Right lobe of liver (tissue), 6 donors: ENCODE measurements at regions not wholly inside any gene's neighbourhood (a gene's known extent, or its start where the extent isn't known, plus 50 kb on each side); places are given as distances from the start of the nearest gene placed in this dataset.

Experiments
- ATAC-seq, 4 donors: fragments of 200-7000 bp; cut with Tn5 transposase; one replicate each; pipeline ENCODE4 v1.9.1; 2020; ENCODE audit warnings: mild to moderate bottlenecking in 4 of 4, moderate library complexity in 4 of 4
- DNase-seq, 3 donors: peaks; one replicate each; pipeline ENCODE4 v3.0.0-alpha.2; 2020
- H3K27ac ChIP-seq, 3 donors: fragments of 200-600 bp; one replicate each; pipeline ENCODE4 v1.8.0; 2022
- H3K27me3 ChIP-seq, 2 donors: fragments of 200-600 bp; one replicate each; pipeline ENCODE4 v1.8.0; 2022
- H3K36me3 ChIP-seq, 4 donors: fragments of 200-600 bp; sonication (generic) in 1 of 4; one replicate each; pipeline versions ENCODE4 v1.5.1 to v1.8.0; 2017 to 2022; ENCODE audit warnings: control low read depth in 1 of 4
- H3K4me1 ChIP-seq, 4 donors: fragments of 200-600 bp; sonication (generic) in 1 of 4; one replicate each; pipeline versions ENCODE4 v1.5.1 to v1.8.0; 2017 to 2022; ENCODE audit warnings: control low read depth in 1 of 4
- H3K4me3 ChIP-seq, 3 donors: fragments of 200-600 bp; one replicate each; pipeline ENCODE4 v1.8.0; 2022
- H3K9me3 ChIP-seq, 4 donors: fragments of 200-600 bp; sonication (generic) in 1 of 4; one replicate each; pipeline versions ENCODE4 v1.5.1 to v1.8.0; 2017 to 2022; ENCODE audit warnings: control low read depth in 1 of 4
- CTCF ChIP-seq, 4 donors: fragments of 200-600 bp in 3 of 4; fragments of 450-650 bp in 1 of 4; IDR thresholded peaks; one replicate each; pipeline versions ENCODE4 v1.5.1 to v1.8.0; 2016 to 2022; ENCODE audit warnings: antibody characterized with exemption in 4 of 4, mild to moderate bottlenecking in 2 of 4
- POLR2A ChIP-seq: fragments of 450-650 bp; IDR thresholded peaks from one replicate; pipeline ENCODE4 v1.6.1; 2017; ENCODE audit warnings: antibody characterized with exemption, mild to moderate bottlenecking
- WGBS: methylation state at CpG from one replicate; pipeline ENCODE4 v1.1.6; 2018; ENCODE audit warnings: low coverage, low lambda C conversion rate; ENCODE audit not compliant: insufficient coverage; ENCODE audit errors: missing lambda C conversion rate; 5-methylcytosine and 5-hydroxymethylcytosine counted together
- intact Hi-C, 2 donors: fragments of 100-400 bp; cut with DNase I; formaldehyde crosslinking; loops; one replicate each; pipeline versions ENCODE4 v1.11.2 to v1.14.1; 2022
- donor health status: DM: no; HTN: yes; CAD: no.
- donor health status: DM: no; HTN: no; CAD: no.
- donor health status: DM: no; HTN: no; CAD: no.
- donor health status: DM: no; HTN: yes; CAD: no.
- donor health status: DM: no; HTN: yes; CAD: no.

- 60% methylated on average over 5 of the region's 10 CpGs for WGBS
- no peak for ATAC-seq
- Histone ChIP-seq H3K36me3 (no peaks in the 10 kb centered on the region), H3K4me3 (no peak overlapping the region), H3K4me1 (no peaks in the 10 kb centered on the region), H3K9me3 (no peaks in the 10 kb centered on the region), H3K27me3 (no peaks in the 10 kb centered on the region), H3K27ac (no peak overlapping the region)
- intact Hi-C loops, result no loop called here
- no peak for TF ChIP-seq POLR2A
- TF ChIP-seq CTCF (IDR thresholded peaks at IDR 0.05), result no peak
- no peak for DNase-seq
These were observed 197.5 kb upstream of the PRSS58 start for GRCh38 chr7:142455392-142455791.

- no peaks in the 10 kb centered on the region for H3K36me3 ChIP-seq
- H3K4me1 ChIP-seq, result no peaks in the 10 kb centered on the region
- DNase-seq (no peak), ATAC-seq (no peak)
- TF ChIP-seq CTCF (IDR thresholded peaks at IDR 0.05) (no peak), POLR2A (no peak)
- H3K9me3 ChIP-seq, result no peaks in the 10 kb centered on the region
- WGBS, result 28% methylated on average over 2 of the region's 5 CpGs
- H3K4me3 ChIP-seq, result no peak overlapping the region
- H3K27me3 ChIP-seq, result no peaks in the 10 kb centered on the region
- intact Hi-C loops, result no loop called here
- H3K27ac ChIP-seq, result no peak overlapping the region
These were observed 197.0 kb upstream of the PRSS58 start for GRCh38 chr7:142454862-142455261.

GRCh38 chr7:142452791-142453190 lies 194.9 kb upstream of the PRSS58 start:
- intact Hi-C loops, result no loop called here
- Histone ChIP-seq H3K9me3 (no peaks in the 10 kb centered on the region), H3K4me3 (no peak overlapping the region), H3K27me3 (no peaks in the 10 kb centered on the region), H3K27ac (no peak overlapping the region), H3K36me3 (no peaks in the 10 kb centered on the region), H3K4me1 (no peaks in the 10 kb centered on the region)
- no peak for DNase-seq
- WGBS, result 38% methylated on average over 3 of the region's 4 CpGs
- ATAC-seq, result no peak
- no peak for TF ChIP-seq CTCF (IDR thresholded peaks at IDR 0.05)
- no peak for TF ChIP-seq POLR2A

GRCh38 chr7:142451817-142452216 lies 194.0 kb upstream of the PRSS58 start:
- DNase-seq, result no peak
- no peak for TF ChIP-seq CTCF (IDR thresholded peaks at IDR 0.05)
- TF ChIP-seq POLR2A, result no peak
- ATAC-seq, result peak in 1 of 4 donors; percentile 20

GRCh38 chr7:142451296-142451695 lies 193.4 kb upstream of the PRSS58 start:
- 50% methylated on average over 3 of the region's 5 CpGs for WGBS
- ATAC-seq (peak in 2 of 4 donors; percentile 19 to 22), DNase-seq (no peak)
- Histone ChIP-seq H3K36me3 (no peaks in the 10 kb centered on the region), H3K4me1 (no peaks in the 10 kb centered on the region), H3K9me3 (no peaks in the 10 kb centered on the region), H3K27ac (no peak overlapping the region), H3K27me3 (no peaks in the 10 kb centered on the region), H3K4me3 (no peak overlapping the region)
- TF ChIP-seq CTCF (IDR thresholded peaks at IDR 0.05) (no peak), POLR2A (no peak)
- intact Hi-C loops, result no loop called here

More at GRCh38 chr7:142451817-142452216, 194.0 kb upstream of the PRSS58 start:
- Histone ChIP-seq H3K27me3 (no peaks in the 10 kb centered on the region), H3K4me3 (no peak overlapping the region), H3K36me3 (no peaks in the 10 kb centered on the region), H3K27ac (no peak overlapping the region), H3K4me1 (no peaks in the 10 kb centered on the region), H3K9me3 (no peaks in the 10 kb centered on the region)
- WGBS, result 56% methylated on average over 4 of the region's 4 CpGs
- intact Hi-C loops, result no loop called here
